ENCODE measurements at regions not wholly inside any gene's neighbourhood (a gene's known extent, or its start where the extent isn't known, plus 50 kb on each side); places are given as distances from the start of the nearest gene placed in this dataset.
"Not testable (repeated sequence)": the region's sequence is repeated elsewhere in the genome, so short reads cannot be mapped to it uniquely, and the experiment has no call there.

- DNase-seq, result not testable (repeated sequence)
These were observed 286.7 kb upstream of the FRG1 start for GRCh38 chr4:189653983-189654382.

DNA sequence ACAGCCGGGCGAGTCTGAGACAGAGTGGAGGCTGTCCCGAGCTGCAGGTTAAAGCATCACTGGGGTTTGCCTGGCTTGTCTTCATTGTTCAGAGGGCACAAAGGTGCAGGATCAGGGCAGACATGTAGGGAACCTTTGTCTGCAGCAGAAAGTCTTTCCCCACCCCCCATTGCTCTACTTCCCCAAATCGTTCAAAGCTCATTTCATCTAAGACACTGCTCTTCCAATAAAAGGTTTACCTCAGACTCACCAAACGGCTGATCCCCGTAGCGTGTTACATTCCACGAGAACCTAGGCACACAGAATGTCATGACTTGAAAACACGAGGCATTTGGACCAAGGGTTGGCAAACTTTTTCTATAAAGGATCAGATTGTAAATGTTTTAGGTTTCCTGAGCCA lies 286.3 kb upstream of the FRG1 start:
- DNase-seq, result not testable (repeated sequence)

DNA sequence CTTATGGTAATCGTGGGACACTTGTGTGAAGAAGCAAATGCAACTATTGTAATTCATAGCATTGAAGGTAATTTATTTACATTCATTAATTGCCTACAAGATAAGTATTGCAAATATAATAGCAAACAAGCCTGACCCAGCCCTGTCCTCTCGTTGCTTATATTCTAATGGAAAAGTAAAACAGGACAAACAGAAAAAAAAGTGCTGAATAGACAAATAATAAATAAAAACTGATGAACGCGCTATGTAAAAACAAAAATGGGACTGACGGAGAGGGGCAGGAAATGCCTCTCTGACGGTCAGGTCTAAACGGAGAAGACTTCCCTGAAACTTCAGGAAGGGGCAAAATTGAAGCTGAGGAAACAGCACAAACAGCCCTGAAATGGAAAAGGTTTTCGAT lies 284.9 kb upstream of the FRG1 start:
- DNase-seq, result not testable (repeated sequence)

DNA sequence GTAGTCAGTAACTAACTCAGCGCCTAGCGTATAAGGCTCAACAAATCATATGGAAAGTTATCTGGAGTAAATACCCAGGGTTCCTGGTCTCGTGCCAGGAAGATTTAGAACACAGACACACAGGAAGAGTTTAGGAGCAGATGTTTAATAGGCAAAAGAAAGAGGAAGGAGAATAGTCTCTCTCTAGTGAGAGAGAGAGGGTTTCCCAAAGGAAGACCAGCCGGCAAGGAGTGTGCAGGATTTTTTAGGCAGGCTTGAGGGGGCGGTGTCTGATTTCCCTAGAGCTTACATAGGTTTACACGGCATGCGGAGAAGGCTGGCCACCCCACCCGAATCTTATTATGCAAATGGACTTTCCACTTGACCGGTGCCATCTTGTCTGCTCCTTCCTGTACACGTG lies 284.0 kb upstream of the FRG1 start:
- no peak for DNase-seq

- DNase-seq, result not testable (repeated sequence)
These were observed 282.4 kb upstream of the FRG1 start for GRCh38 chr4:189658259-189658658.

DNA sequence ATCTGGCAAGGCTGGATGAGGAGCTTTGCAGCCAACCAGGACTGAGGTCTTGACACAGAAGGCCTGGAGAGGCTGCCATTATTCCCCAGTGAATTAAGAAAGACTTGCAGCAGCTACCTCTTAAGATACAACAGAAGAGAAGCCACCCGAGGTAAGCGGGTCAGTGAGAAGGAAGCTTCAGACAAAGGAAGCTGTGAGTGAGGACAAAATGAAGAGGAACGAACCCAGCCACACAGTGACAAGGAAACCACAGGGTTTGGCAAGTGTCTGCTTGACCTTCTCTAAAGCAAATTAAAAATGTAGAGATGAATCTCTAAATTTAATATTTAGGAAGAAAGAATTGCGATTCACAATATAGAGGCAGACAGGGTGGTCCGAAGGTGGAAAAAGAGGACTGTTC lies 281.8 kb upstream of the FRG1 start:
- not testable (repeated sequence) for DNase-seq

DNA sequence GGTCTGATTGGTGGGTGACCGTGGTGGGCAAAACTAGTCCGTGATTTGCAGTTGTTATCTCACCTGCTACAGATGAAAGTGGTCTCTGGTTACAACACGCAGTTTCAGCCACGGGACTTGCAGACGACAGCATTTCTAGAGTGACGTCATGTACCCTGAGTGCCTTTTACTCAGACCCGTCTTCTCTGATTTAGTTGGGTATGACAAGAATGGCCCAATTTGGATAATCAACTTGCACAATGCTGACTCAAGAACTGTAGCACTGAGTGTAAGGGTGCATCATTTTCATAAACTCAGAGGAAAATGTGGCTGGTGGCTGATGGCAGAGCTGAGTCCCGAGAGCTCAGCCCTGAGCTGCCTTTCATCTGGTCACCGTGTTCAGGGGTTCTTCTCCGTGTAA lies 281.4 kb upstream of the FRG1 start:
- DNase-seq, result no peak

GRCh38 chr4:189660722-189661360 lies 279.8 kb upstream of the FRG1 start:
- no peak for DNase-seq

- no peak for DNase-seq
These were observed 275.9 kb upstream of the FRG1 start for GRCh38 chr4:189664693-189665250.

DNA sequence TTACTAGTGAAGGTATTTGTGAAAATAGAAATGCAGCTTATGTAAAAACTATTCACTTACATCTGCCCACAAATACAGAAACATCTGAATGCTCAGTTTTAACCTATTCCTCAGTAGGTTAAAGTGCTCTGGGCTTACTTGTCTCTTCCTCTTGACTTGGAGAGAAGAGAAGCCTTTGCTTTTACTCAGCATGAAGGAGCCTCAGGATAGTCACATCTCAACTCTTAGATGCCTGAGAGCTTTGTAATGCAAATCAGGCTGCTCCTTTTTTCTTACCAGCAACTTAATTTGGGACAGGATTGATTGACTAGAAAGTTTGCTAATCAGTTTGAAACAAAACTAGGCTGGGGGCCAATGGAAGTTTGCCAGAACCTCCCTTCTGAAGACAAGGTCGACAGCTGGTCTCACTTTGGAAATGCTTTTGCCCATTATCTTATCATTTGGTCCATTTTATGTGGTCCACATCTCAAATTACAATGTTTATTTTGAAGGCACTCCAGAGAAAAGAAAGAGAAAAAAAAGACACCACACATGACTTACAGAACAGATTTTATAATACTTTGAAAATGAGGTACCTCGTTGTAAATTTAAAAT lies 274.9 kb upstream of the FRG1 start:
- not testable (repeated sequence) for DNase-seq

DNA sequence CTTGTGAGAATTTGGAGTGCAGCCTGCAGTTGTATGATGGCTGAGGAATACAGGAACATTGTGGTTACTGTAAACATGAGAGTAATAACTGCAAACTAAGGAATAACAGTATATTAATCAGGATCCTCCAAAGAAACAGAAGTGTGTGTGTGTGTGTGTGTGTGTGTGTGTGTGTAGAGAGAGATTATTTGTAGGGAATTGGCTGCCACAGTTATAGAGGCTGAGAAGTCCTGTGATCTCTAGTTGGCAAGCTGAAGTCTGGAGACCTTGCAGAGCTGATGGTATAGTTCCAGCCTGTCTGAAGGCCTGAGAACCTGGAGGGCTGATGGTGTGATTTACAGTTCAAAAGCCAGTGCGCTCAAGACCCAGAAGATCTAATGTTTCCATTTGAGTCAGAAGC lies 273.3 kb upstream of the FRG1 start:
- not testable (repeated sequence) for DNase-seq

DNA sequence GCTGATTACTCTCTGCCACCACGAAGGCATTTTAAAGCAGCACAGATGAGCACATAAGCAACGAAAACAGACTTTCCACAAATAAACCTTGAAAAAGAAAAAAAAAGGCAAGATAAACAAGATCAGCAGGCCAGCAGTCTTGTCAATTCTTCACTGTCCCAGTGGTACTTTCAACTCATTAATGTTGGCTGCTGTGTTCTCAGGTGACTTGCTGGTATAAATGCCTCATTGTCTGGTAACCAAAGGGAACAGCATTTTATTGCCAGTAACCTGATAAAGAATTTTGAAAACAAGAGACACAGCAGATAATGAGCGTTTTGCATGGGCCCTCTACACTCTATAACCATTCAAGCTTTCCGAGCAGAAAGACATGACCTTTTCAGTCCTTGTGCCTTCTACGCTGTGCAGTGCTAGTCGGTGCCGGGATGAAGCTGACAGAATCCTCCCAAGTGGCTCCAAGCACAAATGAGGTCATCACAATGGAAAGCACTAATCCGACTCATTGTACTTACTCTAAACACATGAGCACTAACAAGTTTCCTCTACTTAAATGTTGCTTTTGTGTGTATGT lies 242.9 kb upstream of the FRG1 start:
- DNase-seq, result not testable (repeated sequence)

GRCh38 chr4:189703000-189703399 lies 237.7 kb upstream of the FRG1 start:
- not testable (repeated sequence) for DNase-seq

DNA sequence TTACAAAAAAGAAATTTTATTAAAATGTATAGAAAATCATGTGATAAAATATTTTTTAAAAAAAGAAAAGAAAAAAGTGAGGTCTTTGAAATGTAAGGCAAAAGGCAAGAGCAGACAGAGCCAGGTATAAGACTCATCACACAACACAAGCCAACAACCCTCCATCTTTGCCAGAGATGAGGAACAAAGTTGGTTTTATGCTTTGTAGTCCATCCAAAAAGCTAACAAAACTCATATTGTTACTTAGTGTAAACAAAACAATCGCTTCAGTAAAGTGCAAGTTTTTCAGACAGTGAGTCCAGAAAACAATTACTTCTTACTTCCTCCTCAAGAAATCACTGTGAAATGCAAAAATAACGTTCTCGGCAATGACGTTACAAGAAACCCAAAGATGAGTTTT lies 233.9 kb upstream of the FRG1 start:
- not testable (repeated sequence) for DNase-seq

DNA sequence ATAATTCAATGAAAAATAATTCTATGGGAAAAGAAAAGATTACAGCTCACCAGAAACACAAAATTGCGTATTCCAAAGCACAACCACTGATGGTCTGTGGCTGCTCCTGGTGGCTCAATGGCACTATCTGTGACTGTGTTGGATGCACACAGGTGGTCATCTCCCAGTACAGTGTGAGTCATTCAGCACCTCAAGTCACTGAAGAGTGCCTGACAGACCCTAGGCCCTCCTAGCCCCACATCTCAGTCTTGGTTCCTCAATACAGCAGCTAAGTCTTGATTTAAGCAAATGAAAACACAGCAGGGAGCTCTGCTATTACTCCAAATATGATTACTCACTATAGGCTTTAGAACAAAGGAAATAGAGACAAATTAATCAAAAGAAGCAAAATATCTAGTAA lies 233.4 kb upstream of the FRG1 start:
- DNase-seq, result not testable (repeated sequence)

DNA sequence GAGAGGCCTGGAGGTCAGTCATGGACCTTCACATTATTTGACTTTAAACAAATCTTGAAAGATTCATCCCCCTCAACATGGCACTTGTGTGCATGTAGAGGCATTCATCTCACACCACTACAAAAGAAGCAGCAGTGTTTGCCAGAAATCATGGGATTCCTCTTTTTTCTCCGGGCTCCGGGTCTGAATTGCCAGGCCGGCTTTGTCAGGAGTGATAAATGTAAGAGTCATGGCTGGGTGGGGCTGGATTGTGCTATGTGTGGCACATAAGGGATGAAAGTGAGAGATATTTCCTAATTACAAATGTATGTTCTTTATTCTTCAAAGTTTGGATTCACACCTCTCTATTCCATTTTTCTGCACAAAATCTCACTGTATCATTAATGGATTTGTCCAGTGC lies 228.7 kb upstream of the FRG1 start:
- not testable (repeated sequence) for DNase-seq

- not testable (repeated sequence) for DNase-seq
These were observed 219.4 kb upstream of the FRG1 start for GRCh38 chr4:189721016-189721993.

GRCh38 chr4:189722324-189723003 lies 218.2 kb upstream of the FRG1 start:
- not testable (repeated sequence) for DNase-seq

- not testable (repeated sequence) for DNase-seq
These were observed 212.6 kb upstream of the FRG1 start for GRCh38 chr4:189727982-189728638.

DNA sequence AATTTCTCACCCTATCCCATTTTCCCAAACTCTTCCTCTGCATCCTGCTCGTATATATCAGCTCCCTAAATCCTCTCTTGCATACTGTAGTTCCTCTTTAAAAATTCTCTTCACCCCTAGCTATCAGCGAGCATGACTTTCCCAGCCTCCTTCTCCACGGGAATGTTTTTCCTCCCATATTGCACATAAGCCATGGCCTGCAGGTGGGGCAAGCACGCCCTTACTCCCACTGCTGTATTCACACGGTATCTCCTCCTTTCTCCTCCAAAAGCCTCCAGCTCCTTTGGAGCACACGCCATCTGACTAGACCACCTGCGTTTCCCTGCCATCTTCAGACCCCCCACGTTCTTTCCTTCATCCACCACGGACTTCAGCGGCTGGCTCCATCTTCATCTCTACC lies 208.7 kb upstream of the FRG1 start:
- DNase-seq, result not testable (repeated sequence)

GRCh38 chr4:189733507-189733906 lies 207.2 kb upstream of the FRG1 start:
- not testable (repeated sequence) for DNase-seq

Data from activated CD4-positive, CD25-positive, alpha-beta regulatory T cell treated with anti-CD3 and anti-CD28 coated beads, Interleukin-2, amount 50 U/mL, for 72 hours (primary cell).